ENCODE measurements at regions not wholly inside any gene's neighbourhood (a gene's known extent, or its start where the extent isn't known, plus 50 kb on each side); places are given as distances from the start of the nearest gene placed in this dataset.

DNA sequence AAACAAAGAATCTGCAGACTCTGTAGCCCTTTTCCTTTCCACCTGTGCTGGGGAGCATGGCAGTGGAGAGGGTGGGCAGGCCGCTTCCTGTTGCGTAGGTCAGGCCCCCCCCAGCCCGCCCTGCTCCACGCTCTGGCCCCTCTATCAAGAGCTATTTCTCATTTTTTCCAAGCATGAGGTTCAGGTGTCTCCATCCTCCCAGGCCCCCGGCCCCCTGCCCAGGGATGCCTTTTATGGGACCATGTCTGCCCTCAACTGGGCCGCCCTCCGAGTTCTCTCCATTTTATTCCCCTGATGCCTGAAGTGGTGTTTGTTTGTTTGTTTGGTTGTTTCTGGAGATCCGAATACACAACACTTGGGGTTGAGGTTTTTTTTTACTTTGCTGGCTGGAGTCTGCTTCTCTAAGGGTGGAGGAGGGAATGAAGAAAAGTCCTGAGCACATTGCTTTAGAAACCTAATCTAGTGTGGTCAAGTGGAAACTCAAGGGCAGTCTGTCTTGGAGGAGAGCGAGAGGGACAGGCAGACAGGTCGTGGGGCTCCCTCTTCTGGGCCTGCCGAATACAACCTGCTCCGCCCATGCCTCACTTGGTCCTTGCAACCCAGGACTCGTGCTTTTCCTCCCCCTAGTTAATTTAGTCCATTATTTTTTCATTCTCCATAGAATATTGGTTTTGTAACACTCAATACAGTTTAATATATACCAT, 176.5 kb upstream of the LYSMD4 start:
- Histone ChIP-seq H3K4me3 (ENCODE audit: low read depth, low read length) (no peak overlapping the region), H3K36me3 (ENCODE audit: control insufficient read depth, insufficient read depth, low read length) (no peaks in the 10 kb centered on the region), H3K27me3 (ENCODE audit: control insufficient read depth, insufficient read depth, low read length) (no peaks in the 10 kb centered on the region)
- TF ChIP-seq CTCF (IDR thresholded peaks at IDR 0.05; ENCODE audit: insufficient read depth, low read length, poor library complexity, severe bottlenecking) = peak; percentile 34
- DNase-seq (ENCODE audit: low read depth) = no peak

DNA sequence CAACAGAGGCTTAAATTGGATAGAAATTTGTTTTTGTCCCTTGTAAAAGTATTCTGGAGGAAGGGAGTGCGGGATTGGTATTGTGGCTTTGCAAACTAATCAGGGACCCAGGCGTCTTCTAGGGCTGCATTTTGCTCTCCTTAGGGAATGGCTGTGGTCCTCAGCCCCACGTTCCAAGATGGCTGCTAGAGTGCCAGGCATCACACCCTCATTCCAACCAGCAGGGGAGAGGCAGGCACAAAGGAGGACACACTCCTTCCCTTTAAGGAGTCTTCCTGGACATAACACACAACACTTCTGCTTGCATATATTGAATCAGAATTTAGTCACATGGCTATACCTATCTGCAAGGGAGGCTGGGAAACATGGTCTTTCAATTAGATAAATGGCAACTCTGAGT, 174.5 kb upstream of the LYSMD4 start:
- DNase-seq (ENCODE audit: low read depth) = no peak
- Histone ChIP-seq H3K36me3 (ENCODE audit: control insufficient read depth, insufficient read depth, low read length) (no peaks in the 10 kb centered on the region), H3K27me3 (ENCODE audit: control insufficient read depth, insufficient read depth, low read length) (no peaks in the 10 kb centered on the region), H3K4me3 (ENCODE audit: low read depth, low read length) (no peak overlapping the region)
- TF ChIP-seq CTCF (IDR thresholded peaks at IDR 0.05; ENCODE audit: insufficient read depth, low read length, poor library complexity, severe bottlenecking) = no peak

DNA sequence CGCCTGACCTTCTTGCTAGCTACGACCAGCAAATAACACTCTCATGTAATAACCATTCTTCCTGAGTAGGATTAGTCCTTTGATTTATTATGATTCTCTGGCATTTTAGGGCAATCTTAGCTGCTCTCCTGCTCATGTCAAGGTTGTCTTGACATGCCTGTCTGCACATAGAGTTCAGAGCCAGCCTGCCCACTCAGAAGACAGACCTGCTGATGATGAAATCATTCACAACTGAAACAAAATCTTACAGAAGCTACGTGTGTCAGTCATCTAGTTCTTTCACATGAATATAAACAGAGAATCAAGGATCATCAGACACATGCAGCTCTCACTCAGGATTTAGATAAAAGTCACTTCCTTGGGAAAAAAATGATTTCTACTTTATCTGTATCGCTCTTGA, 173.6 kb upstream of the LYSMD4 start:
- Histone ChIP-seq H3K36me3 (ENCODE audit: control insufficient read depth, insufficient read depth, low read length) (no peaks in the 10 kb centered on the region), H3K4me3 (ENCODE audit: low read depth, low read length) (no peak overlapping the region), H3K27me3 (ENCODE audit: control insufficient read depth, insufficient read depth, low read length) (no peaks in the 10 kb centered on the region)
- no peak for DNase-seq (ENCODE audit: low read depth)
- no peak for TF ChIP-seq CTCF (IDR thresholded peaks at IDR 0.05; ENCODE audit: insufficient read depth, low read length, poor library complexity, severe bottlenecking)

GRCh38 chr15:99906311-99906710, 173.1 kb upstream of the LYSMD4 start:
- no peaks in the 10 kb centered on the region for H3K36me3 ChIP-seq (ENCODE audit: control insufficient read depth, insufficient read depth, low read length)
- DNase-seq (ENCODE audit: low read depth) = no peak
- no peaks in the 10 kb centered on the region for H3K27me3 ChIP-seq (ENCODE audit: control insufficient read depth, insufficient read depth, low read length)
- H3K4me3 ChIP-seq (ENCODE audit: low read depth, low read length) = no peak overlapping the region
- TF ChIP-seq CTCF (IDR thresholded peaks at IDR 0.05; ENCODE audit: insufficient read depth, low read length, poor library complexity, severe bottlenecking) = no peak

DNA sequence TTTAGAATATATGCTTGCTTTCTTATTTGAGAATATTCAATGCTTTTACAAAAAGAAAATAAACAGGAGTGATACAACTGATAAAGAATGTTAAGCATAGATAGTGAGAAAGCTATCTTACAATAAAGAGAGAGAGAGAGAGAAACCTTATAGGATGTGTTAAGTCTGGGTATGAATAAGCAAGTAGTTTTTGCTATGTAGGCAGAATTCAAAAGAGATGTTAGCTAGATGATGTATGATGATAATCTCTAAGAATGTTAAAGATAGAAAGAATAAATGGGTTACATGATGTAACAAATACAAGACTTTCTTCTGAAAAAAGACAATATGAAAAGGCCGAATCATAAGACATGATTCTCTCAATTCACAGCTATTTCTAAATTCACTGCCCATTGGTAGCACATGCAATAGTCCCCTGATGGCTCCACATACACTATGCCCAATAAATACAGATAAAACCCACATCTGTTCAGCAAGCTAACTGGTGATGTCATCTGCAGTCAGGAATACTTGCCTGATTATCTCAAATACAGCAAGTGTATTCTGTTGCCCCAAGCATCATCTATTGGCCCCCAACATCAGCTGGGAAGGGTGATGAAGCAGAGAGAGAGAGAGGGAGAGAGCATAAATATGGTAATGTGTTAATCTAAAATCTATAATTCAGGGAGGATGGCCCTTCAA, 169.2 kb upstream of the LYSMD4 start:
- H3K4me3 ChIP-seq (ENCODE audit: low read depth, low read length) = no peak overlapping the region

More for the DNA sequence above, 169.2 kb upstream of the LYSMD4 start:
- no peak for TF ChIP-seq CTCF (IDR thresholded peaks at IDR 0.05; ENCODE audit: insufficient read depth, low read length, poor library complexity, severe bottlenecking)
- DNase-seq (ENCODE audit: low read depth) = no peak
- no peaks in the 10 kb centered on the region for H3K27me3 ChIP-seq (ENCODE audit: control insufficient read depth, insufficient read depth, low read length)
- H3K36me3 ChIP-seq (ENCODE audit: control insufficient read depth, insufficient read depth, low read length) = no peaks in the 10 kb centered on the region

Measured in kidney epithelial cell (primary cell).